PC-9 (cell line): ENCODE measurements at regions not wholly inside any gene's neighbourhood (a gene's known extent, or its start where the extent isn't known, plus 50 kb on each side); places are given as distances from the start of the nearest gene placed in this dataset.

Experiments used
- EZH2 ChIP-seq: fragments of 200-600 bp; sonication (generic); IDR thresholded peaks from 2 replicates; pipeline ENCODE4 v1.8.0; 2017; ENCODE audit warnings: antibody characterized with exemption, low read depth
- TF ChIP-seq, protein P1 (sequence below): fragments of 200-600 bp; sonication (generic); conservative IDR thresholded peaks from 2 replicates; pipeline ENCODE4 v1.6.1; 2017; ENCODE audit warnings: mixed run types, antibody characterized with exemption, mild to moderate bottlenecking, moderate library complexity

GRCh38 chrX:30156009-30156408, 59.4 kb upstream of the MAGEB2 start:
- TF ChIP-seq, protein P1, sequence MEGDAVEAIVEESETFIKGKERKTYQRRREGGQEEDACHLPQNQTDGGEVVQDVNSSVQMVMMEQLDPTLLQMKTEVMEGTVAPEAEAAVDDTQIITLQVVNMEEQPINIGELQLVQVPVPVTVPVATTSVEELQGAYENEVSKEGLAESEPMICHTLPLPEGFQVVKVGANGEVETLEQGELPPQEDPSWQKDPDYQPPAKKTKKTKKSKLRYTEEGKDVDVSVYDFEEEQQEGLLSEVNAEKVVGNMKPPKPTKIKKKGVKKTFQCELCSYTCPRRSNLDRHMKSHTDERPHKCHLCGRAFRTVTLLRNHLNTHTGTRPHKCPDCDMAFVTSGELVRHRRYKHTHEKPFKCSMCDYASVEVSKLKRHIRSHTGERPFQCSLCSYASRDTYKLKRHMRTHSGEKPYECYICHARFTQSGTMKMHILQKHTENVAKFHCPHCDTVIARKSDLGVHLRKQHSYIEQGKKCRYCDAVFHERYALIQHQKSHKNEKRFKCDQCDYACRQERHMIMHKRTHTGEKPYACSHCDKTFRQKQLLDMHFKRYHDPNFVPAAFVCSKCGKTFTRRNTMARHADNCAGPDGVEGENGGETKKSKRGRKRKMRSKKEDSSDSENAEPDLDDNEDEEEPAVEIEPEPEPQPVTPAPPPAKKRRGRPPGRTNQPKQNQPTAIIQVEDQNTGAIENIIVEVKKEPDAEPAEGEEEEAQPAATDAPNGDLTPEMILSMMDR, result no peak
- no peak for TF ChIP-seq EZH2
